Small intestine (tissue), 7 donors: ENCODE measurements at regions not wholly inside any gene's neighbourhood (a gene's known extent, or its start where the extent isn't known, plus 50 kb on each side); places are given as distances from the start of the nearest gene placed in this dataset.

ENCODE experiments used
- DNase-seq, 2 donors: peaks; one replicate each; pipeline versions ENCODE4 v3.0.0 to v3.0.0-alpha.2; 2013
- FAIRE-seq: peaks from 2 replicates; lab custom pipeline; 2012; peaks lifted over from hg19 to GRCh38; lab: Jason Lieb, UNC
- H3K27ac ChIP-seq, 3 donors: one replicate each; pipeline ENCODE4 v1.5.1; 2013; ENCODE audit warnings: low read length in 2 of 3, mild to moderate bottlenecking in 2 of 3, control low read depth in 1 of 3, inconsistent platforms in 1 of 3, low read depth in 1 of 3, moderate library complexity in 1 of 3
- H3K27me3 ChIP-seq, 3 donors: one replicate each; pipeline ENCODE4 v1.6.1; 2013; ENCODE audit warnings: low read length in 3 of 3, inconsistent platforms in 1 of 3; ENCODE audit not compliant: control insufficient read depth in 3 of 3, insufficient read depth in 3 of 3
- H3K36me3 ChIP-seq, 3 donors: one replicate each; pipeline ENCODE4 v1.6.1; 2013; ENCODE audit warnings: low read length in 3 of 3, inconsistent platforms in 1 of 3, low read depth in 1 of 3, mild to moderate bottlenecking in 1 of 3, moderate library complexity in 1 of 3; ENCODE audit not compliant: control insufficient read depth in 3 of 3, insufficient read depth in 2 of 3
- H3K4me1 ChIP-seq, 3 donors: one replicate each; pipeline ENCODE4 v1.6.1; 2013; ENCODE audit warnings: low read length in 2 of 3, inconsistent platforms in 1 of 3, low read depth in 1 of 3, mild to moderate bottlenecking in 1 of 3, moderate library complexity in 1 of 3; ENCODE audit not compliant: control insufficient read depth in 3 of 3, insufficient read depth in 2 of 3
- H3K4me3 ChIP-seq, 3 donors: one replicate each; pipeline ENCODE4 v1.5.1; 2013; ENCODE audit warnings: low read length in 3 of 3, control low read depth in 1 of 3, inconsistent platforms in 1 of 3, low read depth in 1 of 3, mild to moderate bottlenecking in 1 of 3, moderate library complexity in 1 of 3
- H3K9me3 ChIP-seq, 2 donors: one replicate each; pipeline ENCODE4 v1.6.1; 2013; ENCODE audit warnings: low read depth in 1 of 2, low read length in 1 of 2; ENCODE audit not compliant: control insufficient read depth in 2 of 2, insufficient read depth in 1 of 2
- WGBS, 3 donors: extraction: QIAGEN DNeasy Blood & Tissue Kit; methylation state at CpG; one replicate each; pipeline ENCODE4 v1.1.7; 2013; 5-methylcytosine and 5-hydroxymethylcytosine counted together
- donor health status: healthy with polysubstance abuse.
- donor health status: control.
- donor health status: control.
- donor health status: Bipolar disorder and iron deficiency.
- donor health status: healthy.

DNA sequence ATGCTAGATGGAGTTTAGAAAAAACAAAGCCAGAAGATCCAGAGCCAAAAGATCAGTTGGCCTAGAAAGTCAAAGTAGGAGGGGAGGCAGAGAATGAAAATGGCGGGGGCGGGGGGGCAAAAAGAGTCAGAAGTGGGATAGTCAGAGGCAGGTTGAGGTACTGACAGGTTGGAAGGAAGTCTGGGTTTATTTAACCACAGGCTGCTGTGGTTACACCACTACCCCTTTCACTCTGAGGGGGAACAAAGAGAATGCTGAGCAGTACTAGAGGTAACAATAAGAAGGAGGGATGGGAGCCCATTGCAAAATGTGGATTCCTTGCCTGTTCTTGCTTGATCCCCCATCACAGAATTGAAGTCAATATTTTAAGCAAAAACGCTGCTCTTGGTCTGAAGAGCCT, 111.8 kb downstream of the CAVIN4 start:
- Histone ChIP-seq H3K27ac (no peak overlapping the region), H3K36me3 (no peaks in the 10 kb centered on the region), H3K4me3 (no peak overlapping the region), H3K9me3 (no peaks in the 10 kb centered on the region), H3K27me3 (no peaks in the 10 kb centered on the region), H3K4me1 (no peaks in the 10 kb centered on the region)
- WGBS, 3 donors = 72 to 79% (median 79%) methylated on average over 3 of the region's 3 CpGs
- no peak for FAIRE-seq
- no peak for DNase-seq

DNA sequence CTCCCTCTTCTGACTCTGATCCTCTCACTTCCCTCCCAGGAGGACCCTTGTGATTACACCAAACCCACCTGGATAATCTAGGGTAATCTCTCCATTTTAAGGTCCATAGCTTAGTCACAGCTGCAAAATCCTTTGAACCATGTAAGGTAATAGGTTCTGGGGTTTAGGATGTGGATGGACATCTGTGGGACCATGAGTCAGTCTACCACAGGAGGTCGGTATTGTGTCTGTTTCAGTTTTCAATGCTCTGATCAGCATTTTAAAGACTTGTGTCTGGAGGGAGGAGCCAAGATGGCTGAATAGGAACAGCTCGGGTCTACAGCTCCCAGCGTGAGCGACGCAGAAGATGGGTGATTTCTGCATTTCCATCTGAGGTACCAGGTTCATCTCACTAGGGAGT, 112.6 kb downstream of the CAVIN4 start:
- Histone ChIP-seq H3K27ac (no peak overlapping the region), H3K4me3 (no peak overlapping the region), H3K4me1 (no peaks in the 10 kb centered on the region), H3K9me3 (no peaks in the 10 kb centered on the region), H3K27me3 (no peaks in the 10 kb centered on the region), H3K36me3 (no peaks in the 10 kb centered on the region)
- DNase-seq (no peak), FAIRE-seq (no peak)
- WGBS, 3 donors = 87 to 92% (median 90%) methylated on average over 5 of the region's 5 CpGs

DNA sequence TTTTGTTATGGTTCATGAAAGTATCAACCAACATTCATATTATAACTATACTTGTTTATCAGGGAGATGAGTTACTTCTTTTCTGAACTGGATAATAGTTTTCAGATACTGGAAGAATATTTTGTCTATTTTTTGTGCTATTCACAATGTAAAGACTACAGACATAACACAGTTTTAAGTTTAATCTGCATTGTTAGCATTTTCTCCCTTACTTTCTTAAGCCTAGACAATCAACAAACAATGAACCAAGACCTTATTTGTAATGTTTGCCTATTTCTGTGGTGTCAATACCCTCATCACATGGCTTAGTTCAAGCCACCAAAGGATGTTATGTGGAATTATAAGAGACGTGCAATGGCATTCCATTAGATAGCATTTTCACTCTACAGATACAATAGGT, 119.5 kb downstream of the CAVIN4 start:
- DNase-seq (no peak), FAIRE-seq (no peak)
- Histone ChIP-seq H3K9me3 (no peaks in the 10 kb centered on the region), H3K4me3 (no peak overlapping the region), H3K36me3 (no peaks in the 10 kb centered on the region), H3K27me3 (no peaks in the 10 kb centered on the region), H3K4me1 (no peaks in the 10 kb centered on the region), H3K27ac (no peak overlapping the region)
- WGBS, 3 donors = 61 to 80% (median 62%) methylated on average over 1 of the region's 1 CpG

DNA sequence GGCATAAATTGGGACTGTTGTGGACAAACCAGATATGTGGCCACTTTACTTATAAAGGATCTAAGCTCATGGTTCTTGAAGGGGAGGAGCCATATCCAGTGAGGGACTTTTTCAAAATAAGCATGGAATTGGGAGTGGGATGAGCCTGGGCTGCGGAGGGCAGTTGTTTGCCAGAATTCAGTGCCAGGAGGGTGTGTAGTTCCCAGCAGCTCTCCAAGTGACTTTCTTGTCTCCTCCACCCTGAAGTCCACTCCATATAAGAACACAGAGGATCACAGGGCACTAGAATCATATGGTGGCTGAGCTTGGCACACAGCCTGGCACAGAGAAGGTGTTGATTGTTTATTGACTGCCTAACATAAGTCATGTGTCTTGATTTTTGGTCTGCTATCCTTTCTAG, 121.1 kb downstream of the CAVIN4 start:
- no peak for DNase-seq
- H3K9me3 ChIP-seq = no peaks in the 10 kb centered on the region
- H3K27me3 ChIP-seq = no peaks in the 10 kb centered on the region
- H3K4me1 ChIP-seq = no peaks in the 10 kb centered on the region
- no peaks in the 10 kb centered on the region for H3K36me3 ChIP-seq
- H3K27ac ChIP-seq = no peak overlapping the region
- WGBS, 3 donors = 71 to 80% (median 73%) methylated on average over 1 of the region's 1 CpG
- no peak for FAIRE-seq
- no peak overlapping the region for H3K4me3 ChIP-seq

DNA sequence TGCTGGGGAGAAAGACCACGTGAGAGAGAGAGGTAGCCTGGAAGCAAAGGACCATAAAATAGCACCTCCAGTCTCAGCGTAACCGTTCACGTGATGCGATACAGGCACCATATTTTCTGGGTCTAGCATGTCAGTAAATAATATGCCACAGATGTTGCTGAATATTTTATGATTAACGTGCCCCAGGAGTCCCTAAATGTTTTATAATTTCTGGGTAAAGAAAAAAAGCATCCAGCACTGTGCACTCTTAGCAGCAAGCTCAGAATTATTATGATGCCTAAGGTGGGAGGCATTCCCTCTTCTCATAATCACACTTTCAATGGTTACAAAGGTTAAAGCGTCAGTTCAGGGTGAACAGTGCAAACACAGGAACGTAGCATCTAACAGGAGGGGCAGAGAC, 121.8 kb downstream of the CAVIN4 start:
- H3K27ac ChIP-seq = no peak overlapping the region
- H3K27me3 ChIP-seq = no peaks in the 10 kb centered on the region
- no peaks in the 10 kb centered on the region for H3K9me3 ChIP-seq
- WGBS, 3 donors = 56 to 64% (median 62%) methylated on average over 8 of the region's 8 CpGs
- DNase-seq (no peak), FAIRE-seq (no peak)
- H3K36me3 ChIP-seq = no peaks in the 10 kb centered on the region
- no peak overlapping the region for H3K4me3 ChIP-seq
- no peaks in the 10 kb centered on the region for H3K4me1 ChIP-seq

DNA sequence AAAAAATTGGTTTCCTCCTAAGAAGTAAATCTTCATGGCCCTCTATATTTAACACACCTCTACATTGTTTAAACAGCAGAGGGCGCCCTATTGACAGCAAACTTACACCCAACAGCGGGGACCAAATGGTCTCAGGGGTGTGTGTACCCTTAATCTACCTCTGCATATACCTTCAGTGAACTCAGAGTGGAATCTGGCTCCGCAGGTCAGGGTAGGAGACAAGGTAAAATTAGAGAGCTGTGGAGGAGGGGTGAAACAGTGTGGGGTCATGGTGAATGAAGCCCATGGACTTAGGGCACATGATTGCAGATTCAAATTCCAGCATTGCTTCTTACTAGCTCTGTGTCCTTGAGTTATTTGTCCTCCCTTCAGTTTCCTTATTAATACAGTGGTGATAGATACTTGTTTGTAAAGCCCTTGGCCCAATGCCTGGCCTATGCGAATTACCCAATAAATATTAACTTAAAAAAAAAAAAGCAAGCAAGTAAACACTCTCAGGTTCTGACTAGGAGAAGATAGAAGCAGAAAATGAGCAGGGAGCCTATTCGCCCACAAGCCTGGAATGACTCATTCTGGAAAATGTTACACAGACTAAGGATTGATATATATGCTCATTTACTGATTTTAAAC, 122.9 kb downstream of the CAVIN4 start:
- DNase-seq (peak; percentile 26 to 28), FAIRE-seq (no peak)
- 8 to 19% (median 18%) methylated on average over 5 of the region's 5 CpGs for WGBS, 3 donors
- Histone ChIP-seq H3K27ac (no peak overlapping the region), H3K9me3 (no peaks in the 10 kb centered on the region), H3K4me1 (no peaks in the 10 kb centered on the region), H3K27me3 (no peaks in the 10 kb centered on the region), H3K36me3 (no peaks in the 10 kb centered on the region), H3K4me3 (no peak overlapping the region)

DNA sequence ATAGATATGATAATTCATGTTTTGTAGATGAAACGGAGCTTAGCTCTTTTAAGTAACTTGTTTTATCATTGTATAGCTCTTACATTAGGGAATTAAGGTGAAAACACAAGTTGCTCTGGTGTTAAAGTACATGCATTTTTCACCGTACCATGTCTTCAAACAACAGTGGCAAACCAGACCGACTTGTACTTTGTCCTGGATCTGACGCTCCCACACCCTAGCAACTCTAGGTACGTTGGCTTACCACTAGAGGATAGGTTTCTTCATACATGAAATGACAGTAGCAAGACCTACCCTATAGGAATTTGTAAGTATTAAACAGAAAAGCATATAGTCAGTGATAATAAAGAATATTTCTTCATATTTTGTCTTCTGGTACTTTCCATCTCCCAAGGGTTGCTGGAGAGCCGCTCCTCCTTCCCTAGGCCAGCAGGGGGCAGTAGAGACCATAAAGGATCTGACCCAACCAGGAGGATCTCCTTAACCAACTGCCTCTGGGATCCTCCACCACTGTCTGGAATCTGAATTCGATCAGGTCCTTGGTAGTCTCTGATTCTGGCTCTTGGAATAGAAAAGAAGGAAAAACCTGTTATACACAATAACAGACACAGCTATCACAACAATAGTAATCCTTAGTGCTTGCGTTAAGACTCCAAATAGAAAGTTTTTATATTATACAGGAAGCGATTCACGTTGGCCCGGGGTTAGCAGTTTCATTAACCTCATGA, 136.7 kb downstream of the CAVIN4 start:
- 53 to 68% (median 53%) methylated on average over 11 of the region's 11 CpGs for WGBS, 3 donors
- H3K9me3 ChIP-seq = peaks cover 0 to 7% of the 10 kb centered on the region in 2 donors
- no peaks in the 10 kb centered on the region for H3K36me3 ChIP-seq
- DNase-seq (peak; percentile 50 to 55), FAIRE-seq (no peak)
- no peak overlapping the region for H3K27ac ChIP-seq
- H3K4me3 ChIP-seq = no peak overlapping the region
- no peaks in the 10 kb centered on the region for H3K27me3 ChIP-seq
- H3K4me1 ChIP-seq = no peaks in the 10 kb centered on the region

DNA sequence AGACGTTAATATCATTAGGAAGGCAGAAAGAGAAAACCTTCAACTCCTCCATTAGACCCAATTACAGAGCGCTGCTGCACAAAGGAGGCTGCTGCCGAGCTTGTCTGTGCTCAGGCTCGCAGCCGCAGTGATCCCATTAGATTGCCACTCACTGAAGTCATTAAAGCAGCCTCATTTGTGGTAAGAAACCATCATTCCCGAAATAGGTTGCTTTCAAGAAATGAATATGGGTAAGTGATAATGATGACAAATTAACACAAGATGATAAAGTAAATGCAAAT, 137.2 kb downstream of the CAVIN4 start:
- peaks cover 0 to 7% of the 10 kb centered on the region in 2 donors for H3K9me3 ChIP-seq
- H3K36me3 ChIP-seq = no peaks in the 10 kb centered on the region
- WGBS, 3 donors = 77 to 85% (median 81%) methylated on average over 6 of the region's 6 CpGs
- H3K4me3 ChIP-seq = no peak overlapping the region
- FAIRE-seq = no peak
- no peak for DNase-seq
- no peaks in the 10 kb centered on the region for H3K27me3 ChIP-seq
- H3K27ac ChIP-seq = no peak overlapping the region
- H3K4me1 ChIP-seq = no peaks in the 10 kb centered on the region

DNA sequence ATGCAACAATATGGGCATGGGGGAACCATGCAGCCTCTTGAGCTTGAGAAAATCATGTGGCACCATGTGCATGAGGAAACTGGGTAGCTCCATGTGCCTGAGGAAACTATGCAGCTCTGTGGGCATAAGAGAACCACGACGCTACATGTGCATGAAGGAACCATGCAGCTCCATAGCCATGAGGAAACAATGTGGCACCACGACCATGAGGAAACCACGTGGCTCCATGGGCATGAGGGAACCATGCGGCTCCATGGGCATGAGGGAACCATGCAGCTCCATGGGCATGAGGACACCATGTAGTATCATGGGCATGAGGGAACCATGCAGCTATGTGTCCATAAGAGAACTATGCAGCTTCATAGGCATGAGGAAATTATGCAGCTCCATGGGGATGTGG, 140.8 kb downstream of the CAVIN4 start:
- Histone ChIP-seq H3K36me3 (no peaks in the 10 kb centered on the region), H3K27ac (no peak overlapping the region), H3K27me3 (no peaks in the 10 kb centered on the region), H3K9me3 (no peaks in the 10 kb centered on the region), H3K4me3 (no peak overlapping the region), H3K4me1 (no peaks in the 10 kb centered on the region)
- DNase-seq (no peak), FAIRE-seq (no peak)
- 85 to 89% (median 88%) methylated on average over 5 of the region's 5 CpGs for WGBS, 3 donors
